HTR-8/SVneo (cell line): ENCODE measurements at regions not wholly inside any gene's neighbourhood (a gene's known extent, or its start where the extent isn't known, plus 50 kb on each side); places are given as distances from the start of the nearest gene placed in this dataset.
"Not testable (repeated sequence)": the region's sequence is repeated elsewhere in the genome, so short reads cannot be mapped to it uniquely, and the experiment has no call there.

ENCODE experiments used
- DNase-seq: peaks from one replicate; pipeline ENCODE4 v3.0.0; 2011; ENCODE audit warnings: low spot score, mixed read lengths; ENCODE audit not compliant: insufficient read length
- FAIRE-seq: peaks from 2 replicates; lab custom pipeline; 2011; peaks lifted over from hg19 to GRCh38; lab: Jason Lieb, UNC

- no peak for FAIRE-seq
- no peak for DNase-seq
Observed at GRCh38 chr1:68820151-68820550, 323.3 kb upstream of the DEPDC1 start.

- FAIRE-seq (no peak), DNase-seq (no peak)
Observed at GRCh38 chr1:68826836-68827235, 330.0 kb upstream of the DEPDC1 start.

- DNase-seq, result no peak
- FAIRE-seq, result no peak
Observed at GRCh38 chr1:68827261-68827660, 330.4 kb upstream of the DEPDC1 start.

- FAIRE-seq (no peak), DNase-seq (no peak)
Observed at GRCh38 chr1:68828013-68828412, 331.1 kb upstream of the DEPDC1 start.

GRCh38 chr1:68831281-68831680, 334.4 kb upstream of the DEPDC1 start:
- no peak for FAIRE-seq

GRCh38 chr1:68848017-68848416, 351.1 kb upstream of the DEPDC1 start:
- FAIRE-seq (no peak), DNase-seq (no peak)

More at GRCh38 chr1:68831281-68831680, 334.4 kb upstream of the DEPDC1 start:
- DNase-seq, result no peak

GRCh38 chr1:68868606-68869005, 371.7 kb upstream of the DEPDC1 start:
- FAIRE-seq, result no peak
- DNase-seq, result no peak

GRCh38 chr1:68873144-68873543, 376.3 kb upstream of the DEPDC1 start:
- DNase-seq, result no peak
- FAIRE-seq, result no peak

GRCh38 chr1:68881330-68882194, 384.7 kb upstream of the DEPDC1 start:
- not testable (repeated sequence) for FAIRE-seq, DNase-seq

- DNase-seq (no peak), FAIRE-seq (no peak)
Observed at GRCh38 chr1:68889471-68889870, 392.6 kb upstream of the DEPDC1 start.

GRCh38 chr1:68890736-68891135, 393.9 kb upstream of the DEPDC1 start:
- DNase-seq (no peak), FAIRE-seq (no peak)

GRCh38 chr1:68904477-68904876, 407.6 kb upstream of the DEPDC1 start:
- FAIRE-seq (no peak), DNase-seq (no peak)

GRCh38 chr1:68906431-68906830, 409.5 kb upstream of the DEPDC1 start:
- FAIRE-seq, result no peak

GRCh38 chr1:68907491-68907890, 410.6 kb upstream of the DEPDC1 start:
- DNase-seq, result no peak
- FAIRE-seq, result no peak

More at GRCh38 chr1:68906431-68906830, 409.5 kb upstream of the DEPDC1 start:
- no peak for DNase-seq

GRCh38 chr1:68908316-68908715, 411.4 kb upstream of the DEPDC1 start:
- DNase-seq (no peak), FAIRE-seq (no peak)

- DNase-seq (no peak), FAIRE-seq (no peak)
Observed at GRCh38 chr1:68916221-68916902, 419.5 kb upstream of the DEPDC1 start.

GRCh38 chr1:68917456-68917855, 420.6 kb upstream of the DEPDC1 start:
- DNase-seq (no peak), FAIRE-seq (no peak)

- FAIRE-seq (no peak), DNase-seq (no peak)
Observed at GRCh38 chr1:68918563-68918962, 421.7 kb upstream of the DEPDC1 start.

GRCh38 chr1:68919075-68919474, 422.2 kb upstream of the DEPDC1 start:
- FAIRE-seq (no peak), DNase-seq (no peak)

- not testable (repeated sequence) for FAIRE-seq, DNase-seq
Observed at GRCh38 chr1:68923475-68924088, 426.7 kb upstream of the DEPDC1 start.

- DNase-seq (no peak), FAIRE-seq (no peak)
Observed at GRCh38 chr1:68930101-68930500, 433.2 kb upstream of the DEPDC1 start.
